Activated T-cell treated with anti-CD3 and anti-CD28 coated beads, Interleukin-2, amount 50 U/mL, for 48 hours (primary cell): ENCODE measurements at regions not wholly inside any gene's neighbourhood (a gene's known extent, or its start where the extent isn't known, plus 50 kb on each side); places are given as distances from the start of the nearest gene placed in this dataset.

Experiments used
- DNase-seq, 2 experiments: peaks; one replicate each; pipeline ENCODE4 v3.0.0-alpha.2; 2020

DNA sequence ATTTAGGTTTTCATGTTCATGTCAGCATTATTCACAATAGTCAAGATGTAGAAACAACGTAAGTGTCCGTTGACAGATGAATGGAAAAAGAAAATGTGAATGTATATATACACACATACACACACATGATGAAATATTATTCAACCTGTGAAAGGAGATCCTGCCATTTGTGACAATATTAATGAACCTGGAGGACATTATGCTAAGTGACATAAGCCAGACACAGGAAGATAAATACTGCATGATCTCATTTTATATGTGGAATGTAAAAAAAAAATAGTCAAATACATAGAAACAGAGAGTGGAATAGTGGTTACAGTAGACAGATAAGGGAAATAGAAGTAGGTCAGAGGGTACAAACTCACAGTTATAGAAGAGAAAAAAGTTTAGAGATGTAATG, 651.1 kb upstream of the MKI67 start:
- no peak for DNase-seq

DNA sequence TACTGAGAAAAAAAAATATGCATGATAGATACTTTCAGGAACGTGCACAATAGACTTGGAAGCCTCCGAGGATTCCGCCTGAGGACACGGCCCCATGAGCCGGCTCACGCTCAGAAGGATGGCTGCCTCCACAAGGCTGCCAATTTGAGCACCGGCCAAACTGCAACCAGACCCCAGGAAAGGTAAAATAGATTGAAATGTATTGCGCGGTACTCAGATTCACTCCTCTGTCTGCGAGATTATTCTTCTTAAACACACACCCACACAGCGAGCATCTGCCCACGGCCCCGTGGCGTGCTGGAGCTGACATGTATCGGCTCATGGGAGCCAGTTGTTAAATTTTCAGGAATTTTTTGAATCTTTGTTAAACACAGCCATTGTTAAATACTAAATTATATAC, 653.2 kb upstream of the MKI67 start:
- no peak for DNase-seq

DNA sequence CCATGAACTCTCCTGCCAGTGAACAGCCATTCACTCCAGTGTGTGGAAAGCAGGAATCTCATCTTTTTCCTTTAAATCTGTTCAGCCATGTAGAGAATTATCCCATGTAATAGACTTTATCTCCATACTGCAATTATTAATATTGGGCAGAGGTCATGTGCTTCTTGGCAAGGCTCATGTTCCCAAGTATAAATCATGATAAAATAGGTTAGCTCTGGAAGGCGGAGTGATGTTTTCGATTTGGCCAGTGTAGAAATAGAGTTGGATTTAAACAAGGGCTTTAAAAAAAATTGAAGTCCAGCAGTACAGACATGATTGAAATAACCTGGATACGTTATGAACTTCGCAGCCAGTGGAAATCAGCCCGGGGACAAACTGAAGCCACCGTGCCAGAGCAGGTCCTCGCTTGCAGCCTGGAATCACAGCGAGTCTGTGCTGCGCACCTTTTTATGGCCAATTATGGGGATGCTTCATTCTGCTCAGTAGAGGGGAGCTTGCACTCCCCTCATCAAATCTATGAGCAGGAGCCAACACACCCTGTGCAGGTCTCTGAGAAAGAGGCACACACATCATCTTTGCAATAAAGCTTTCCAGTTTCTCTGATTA, 654.0 kb upstream of the MKI67 start:
- DNase-seq: no peak

DNA sequence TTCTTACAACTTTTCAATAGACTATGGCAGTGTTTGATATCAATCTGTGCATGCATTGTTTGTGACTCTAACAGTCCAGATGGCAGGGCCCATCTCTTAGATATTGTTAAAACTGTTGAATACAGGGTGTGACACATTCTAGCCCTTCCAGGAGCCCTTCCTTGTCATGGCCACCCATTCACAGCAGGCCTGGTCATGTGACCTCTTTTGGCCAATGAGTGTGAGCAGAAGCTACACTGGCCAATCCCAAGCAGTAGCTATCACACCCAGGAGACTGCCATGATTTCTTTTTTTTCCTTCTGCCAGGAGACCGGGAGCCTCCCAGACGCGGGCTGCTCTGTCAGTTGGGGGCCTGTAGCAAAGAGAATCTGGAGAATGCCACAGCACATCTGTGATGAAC, 655.4 kb upstream of the MKI67 start:
- no peak for DNase-seq

DNA sequence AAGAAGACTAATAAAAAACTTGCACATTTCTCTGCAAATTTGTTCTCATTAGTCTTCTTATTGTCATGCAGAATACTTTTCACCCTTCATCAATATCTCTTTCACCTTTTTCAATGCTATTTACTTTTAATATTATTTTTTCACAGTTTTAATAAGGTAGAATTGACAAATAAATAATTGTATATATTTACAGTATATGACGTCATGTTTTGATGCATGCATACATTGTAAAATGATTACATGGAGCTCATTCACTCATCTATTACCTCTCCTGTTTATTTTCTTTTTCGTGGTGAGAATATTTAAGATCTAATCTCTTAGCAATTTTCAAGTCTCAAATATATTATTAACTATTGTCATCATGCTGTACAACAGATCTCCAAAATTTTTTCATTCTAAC, 658.2 kb upstream of the MKI67 start:
- DNase-seq: no peak

DNA sequence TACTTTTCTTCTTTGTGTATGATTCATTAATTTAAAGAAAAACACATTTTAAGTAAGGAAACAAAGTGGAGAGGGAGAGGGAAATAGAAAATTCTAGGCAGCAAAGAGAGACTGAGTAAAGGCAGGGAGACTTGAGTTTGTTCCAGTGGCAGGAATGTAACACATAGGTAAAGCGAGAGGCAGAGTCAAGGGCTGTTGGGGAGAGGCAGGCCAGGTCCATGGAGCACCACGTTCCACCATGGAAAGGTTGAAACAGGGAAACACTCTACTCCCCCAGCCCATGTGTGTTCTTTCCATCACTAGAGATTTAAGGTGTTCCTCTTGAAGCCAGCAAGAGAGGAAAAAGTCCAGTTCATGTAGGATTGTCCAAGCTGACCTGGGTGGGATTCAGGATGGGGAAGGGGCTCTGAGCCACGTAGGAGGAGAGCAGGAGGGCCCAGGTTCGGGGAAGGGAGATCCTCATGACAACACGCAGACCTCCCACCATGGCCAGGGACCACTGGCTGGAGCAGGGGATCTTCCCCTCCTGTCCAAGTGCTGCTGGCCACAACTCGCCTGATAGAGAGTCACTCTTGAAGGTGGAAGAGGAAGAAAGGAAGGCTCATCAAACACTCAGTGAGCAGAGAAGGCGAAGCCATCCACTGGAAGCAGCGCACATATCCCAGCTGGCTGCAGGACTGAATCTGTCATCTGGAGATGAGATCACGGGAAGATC, 666.4 kb upstream of the MKI67 start:
- DNase-seq: no peak

DNA sequence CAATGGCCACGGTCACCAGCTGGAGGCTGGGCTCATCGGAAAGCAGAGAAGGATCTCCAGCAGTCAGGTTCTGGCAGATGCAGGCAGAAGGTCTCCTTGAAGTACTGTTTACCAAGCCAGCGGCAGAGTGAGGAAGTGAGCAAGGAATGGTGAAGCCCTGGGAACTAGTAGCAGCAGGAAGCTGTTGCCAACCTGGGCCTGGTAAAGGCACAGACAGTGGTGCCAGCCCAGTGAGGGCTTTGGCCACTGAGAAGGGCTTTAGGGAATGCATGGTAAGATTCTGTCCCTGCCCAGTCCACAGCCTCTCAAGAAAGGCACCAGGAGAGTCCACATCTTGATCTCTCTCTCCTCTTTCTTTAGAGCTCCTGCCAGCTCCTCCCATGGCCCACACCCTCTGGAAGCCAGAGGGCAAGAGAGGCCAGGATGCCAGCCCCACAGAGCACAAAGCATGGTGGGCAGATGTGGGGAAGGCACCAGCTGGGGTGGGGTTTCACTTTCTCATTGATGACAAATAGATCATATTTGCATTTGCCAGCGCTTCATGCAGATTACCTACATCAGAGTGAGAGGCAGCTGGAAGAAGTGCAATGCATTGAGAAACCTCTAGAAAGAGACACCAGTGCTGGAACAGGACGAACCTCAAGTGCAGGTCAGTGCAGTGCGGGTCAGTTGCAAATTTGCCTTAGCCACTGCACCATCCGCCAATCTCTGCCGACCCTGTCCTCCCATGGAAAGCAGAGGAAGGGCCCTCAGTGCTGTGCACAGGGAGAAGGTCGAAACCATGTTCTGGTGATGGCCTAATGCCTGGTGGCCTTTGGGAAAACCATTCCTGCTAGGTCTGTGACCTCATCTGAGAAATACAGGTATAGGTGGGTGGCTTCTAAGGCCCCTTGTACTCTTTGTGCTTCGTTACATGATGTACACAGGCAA, 667.8 kb upstream of the MKI67 start:
- no peak for DNase-seq

DNA sequence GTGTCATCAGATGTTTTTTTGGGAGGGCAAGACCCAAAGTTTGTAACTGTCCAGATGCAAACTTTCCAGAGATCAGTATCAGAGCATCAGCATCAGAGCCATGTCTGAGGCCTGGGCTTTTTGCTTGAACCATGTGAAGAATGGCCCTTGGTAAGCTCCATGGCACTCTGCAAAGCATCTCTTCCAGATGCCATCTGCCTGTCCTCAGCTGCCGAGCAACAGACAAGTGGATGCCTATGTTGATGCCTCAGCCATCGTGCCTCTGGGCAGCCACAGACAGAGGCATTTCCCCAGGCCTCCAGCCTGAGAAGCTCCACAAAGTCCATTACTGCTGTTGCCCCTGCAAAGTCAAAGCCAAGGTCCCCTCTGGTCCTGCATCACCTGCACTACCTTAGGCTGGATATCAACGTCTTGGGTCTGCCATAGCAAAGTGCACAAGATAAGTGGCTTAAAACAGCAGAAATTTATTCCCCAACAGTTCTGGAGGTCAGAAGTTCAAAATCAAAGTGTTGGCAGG, 670.2 kb upstream of the MKI67 start:
- no peak for DNase-seq

DNA sequence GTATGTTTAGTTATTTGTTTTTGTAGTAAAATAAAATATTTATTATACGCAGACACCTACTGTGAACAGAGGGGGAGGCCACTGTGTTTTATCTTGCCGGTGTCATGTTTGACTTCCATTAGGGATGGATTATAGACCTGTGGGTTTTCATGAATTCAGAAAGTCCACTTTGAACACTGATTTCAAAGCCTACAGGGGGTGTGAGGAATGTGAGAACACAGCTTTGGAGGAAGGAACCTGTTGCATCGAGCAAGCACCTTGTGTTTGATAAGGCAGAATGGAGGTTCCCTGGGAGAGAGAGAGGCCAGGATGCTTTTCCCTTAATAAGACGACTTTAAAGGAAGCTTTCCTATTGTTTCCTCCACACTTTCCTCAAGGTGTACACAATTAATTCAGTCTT, 665.0 kb upstream of the MGMT start:
- no peak for DNase-seq

DNA sequence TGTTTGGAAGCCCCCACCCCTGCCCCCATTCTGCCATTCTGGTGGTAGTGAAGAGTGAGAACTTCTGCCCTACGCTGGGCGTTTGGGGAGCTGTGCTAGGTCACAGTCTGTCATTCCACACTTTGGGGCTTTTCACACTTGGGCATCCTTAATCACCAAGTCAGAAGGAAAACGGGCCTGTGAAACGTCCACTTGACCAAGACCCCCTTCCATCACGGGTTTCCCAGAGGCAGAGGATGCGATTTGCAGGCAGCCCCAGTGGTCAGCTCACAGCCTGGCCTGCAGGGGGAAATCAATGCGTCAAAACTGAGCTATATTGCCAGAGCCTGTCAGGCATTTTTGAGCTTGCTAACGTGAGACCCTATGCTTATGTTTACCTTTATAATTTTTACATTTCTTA, 663.3 kb upstream of the MGMT start:
- no peak for DNase-seq

DNA sequence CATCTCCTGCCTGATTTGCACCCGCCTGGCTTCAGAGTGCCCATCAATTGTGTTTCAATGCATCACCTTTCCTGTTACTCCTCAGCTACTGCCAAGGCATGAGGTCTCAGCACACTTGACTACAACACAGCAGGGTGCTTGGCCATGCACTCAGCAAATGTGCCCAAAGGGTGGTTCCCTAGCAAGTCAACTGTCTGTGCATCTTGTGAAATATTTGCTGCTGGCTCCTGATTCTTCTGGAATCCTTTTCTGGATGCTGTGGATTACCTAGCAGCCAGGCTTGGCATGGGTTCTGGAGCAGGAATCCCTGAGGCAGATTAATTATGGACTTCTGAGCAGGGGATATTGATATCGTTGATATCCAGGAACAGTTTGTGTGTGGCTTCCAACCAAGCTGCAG, 662.6 kb upstream of the MGMT start:
- DNase-seq: no peak

DNA sequence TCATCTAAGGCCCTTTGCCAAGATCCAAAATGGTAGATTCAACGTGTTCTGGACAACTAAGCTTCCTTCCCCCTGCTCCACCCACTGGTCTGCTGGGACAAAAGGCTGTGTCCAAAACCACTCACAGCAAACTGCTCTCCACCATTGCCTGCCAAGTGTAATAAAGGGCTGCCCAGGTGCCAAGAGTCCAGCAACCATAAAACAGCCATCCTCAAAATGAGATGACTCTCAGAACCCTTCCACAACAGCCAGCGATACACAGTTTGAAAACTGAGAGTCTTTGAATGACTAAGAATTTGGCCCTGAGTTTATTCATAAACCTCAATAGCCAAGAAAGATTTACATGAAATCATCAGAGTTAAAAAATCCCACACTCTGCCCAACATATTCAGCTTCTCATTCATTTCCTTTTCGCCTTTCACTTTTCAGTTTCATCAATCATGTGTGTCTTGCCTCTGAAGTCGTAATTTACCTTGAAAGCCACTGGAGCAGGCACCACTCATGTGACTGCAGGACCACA, 658.1 kb upstream of the MGMT start:
- no peak for DNase-seq

DNA sequence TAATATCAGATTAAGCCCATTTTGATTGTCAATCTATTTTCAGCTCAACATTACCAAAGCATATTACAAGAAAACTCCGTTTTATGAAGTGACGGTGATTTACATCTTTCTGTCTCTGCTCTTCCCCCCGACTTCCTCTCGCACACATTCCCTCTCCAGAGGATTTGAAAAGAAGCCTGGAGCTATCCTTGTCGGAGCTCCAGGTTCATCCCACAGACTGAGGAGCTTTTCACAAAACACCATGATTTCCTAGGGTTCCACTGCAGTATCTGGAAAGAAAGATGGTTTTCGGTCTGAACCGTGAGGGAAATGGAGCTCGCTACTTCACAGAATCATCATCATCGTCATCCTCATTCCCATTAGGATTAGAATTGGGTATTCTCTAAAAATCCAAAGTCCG, 655.5 kb upstream of the MGMT start:
- no peak for DNase-seq

DNA sequence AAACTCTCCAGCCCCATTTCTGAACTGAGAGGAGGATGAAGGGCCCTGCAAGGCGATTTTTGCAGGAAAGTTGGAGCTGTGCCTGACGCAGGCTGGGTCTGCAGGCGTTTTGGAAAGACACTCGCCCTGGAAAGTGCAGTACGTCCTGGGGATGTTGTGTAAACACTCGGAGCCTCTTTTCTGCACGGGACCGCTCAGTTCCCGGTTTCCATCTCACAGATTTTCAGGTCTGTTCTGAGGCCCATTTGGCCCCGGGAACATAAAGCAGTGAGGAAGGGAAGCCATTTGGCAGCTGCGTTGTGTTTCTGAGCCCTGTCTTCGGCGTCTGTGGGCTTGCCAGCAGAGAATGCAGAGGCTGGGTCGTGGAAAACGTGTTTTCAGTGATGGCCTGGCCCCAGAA, 655.0 kb upstream of the MGMT start:
- no peak for DNase-seq

DNA sequence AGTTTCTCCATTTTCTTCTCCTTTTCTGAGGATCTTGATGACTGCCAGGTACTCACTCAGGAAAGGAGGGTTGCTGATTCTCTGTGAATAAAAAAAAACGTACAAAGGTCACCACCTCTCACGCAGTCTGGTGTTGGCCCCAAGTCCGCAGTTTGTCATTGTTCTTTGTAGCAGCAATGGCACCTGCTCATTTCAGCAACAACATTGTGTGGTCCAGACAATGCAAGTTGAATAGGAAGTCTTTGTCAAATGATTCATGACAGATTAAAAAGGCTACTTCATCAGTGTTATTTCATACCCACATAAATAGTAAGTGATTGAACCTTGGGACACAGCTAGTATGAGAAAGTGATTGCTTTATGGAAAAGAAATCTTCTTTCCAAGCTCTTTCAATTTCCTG, 653.5 kb upstream of the MGMT start:
- no peak for DNase-seq

DNA sequence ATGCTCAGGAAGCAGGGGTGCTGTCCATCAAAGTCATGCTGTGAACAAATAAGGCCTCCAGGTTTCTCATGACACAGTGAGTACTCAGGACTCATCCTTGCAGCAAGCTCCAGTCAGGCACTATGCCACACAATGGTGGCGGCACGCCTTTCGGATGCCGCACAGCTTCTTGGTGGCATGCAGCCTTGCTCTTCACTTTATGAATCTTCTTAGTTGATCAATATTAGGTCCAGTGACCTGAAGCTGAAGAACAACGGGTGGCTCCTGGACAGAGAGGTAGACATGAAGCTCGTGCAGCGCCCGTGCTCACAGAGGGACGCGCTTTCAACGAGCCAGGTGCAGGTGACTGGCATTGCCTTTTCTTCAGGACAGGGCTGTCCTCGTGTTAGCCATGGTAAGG, 653.0 kb upstream of the MGMT start:
- no peak for DNase-seq

DNA sequence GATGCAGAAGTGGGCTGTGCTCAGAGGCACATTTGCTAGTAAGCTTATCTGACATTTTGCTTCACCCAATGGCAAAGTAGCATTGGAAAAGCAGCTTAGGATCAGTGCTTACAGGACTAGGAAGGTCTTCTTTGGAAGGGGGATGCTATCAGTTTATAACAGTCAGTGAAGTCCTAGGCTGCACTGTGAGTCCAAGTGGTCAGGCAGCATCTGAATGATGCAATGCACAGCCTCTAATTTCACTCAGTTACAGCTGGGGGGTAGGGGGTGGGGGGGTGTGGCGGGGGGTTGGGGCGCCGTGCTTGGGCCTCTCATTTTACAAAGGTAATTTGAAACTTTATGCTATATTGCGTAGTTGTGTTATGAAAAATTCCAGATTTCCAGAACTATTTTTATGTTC, 652.3 kb upstream of the MGMT start:
- no peak for DNase-seq

DNA sequence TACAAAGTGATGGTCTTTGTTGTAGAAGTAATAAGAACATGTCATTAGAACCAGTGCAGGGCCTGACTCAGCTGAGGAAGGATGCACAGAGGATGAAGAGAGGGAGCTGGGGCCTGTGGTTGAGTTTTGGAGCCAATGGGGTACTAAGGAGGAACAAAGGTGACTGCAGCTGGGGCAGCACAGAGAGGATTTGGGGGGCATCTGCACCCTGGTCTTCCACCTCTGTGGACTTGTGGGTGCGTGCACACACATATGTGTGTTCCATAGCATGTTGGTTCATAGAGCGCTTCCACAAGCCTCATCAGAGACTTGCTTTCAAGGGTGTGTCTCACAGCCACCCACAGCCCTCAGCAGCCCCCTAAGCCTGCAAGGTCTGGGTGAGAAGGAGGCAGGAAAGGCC, 650.3 kb upstream of the MGMT start:
- DNase-seq: no peak

DNA sequence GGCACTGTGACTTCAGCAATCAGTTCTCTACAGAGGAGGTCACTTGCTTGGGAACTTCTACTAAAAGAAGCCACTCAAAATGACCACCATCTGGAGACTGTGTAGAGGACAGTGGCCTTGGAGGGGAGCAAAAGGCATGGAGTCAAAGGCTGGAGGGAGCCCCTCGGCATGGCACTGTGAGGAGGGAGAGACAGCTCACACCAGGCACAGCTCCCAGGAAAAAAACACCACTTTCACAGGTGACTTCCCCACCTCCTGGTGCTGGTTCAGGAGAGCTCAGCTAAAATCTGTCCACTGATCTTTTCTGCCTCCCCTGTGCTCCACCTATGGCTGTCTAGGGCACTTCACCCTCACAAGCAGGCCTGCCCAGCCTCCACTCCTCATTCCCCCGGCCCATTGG, 649.4 kb upstream of the MGMT start:
- DNase-seq: no peak

DNA sequence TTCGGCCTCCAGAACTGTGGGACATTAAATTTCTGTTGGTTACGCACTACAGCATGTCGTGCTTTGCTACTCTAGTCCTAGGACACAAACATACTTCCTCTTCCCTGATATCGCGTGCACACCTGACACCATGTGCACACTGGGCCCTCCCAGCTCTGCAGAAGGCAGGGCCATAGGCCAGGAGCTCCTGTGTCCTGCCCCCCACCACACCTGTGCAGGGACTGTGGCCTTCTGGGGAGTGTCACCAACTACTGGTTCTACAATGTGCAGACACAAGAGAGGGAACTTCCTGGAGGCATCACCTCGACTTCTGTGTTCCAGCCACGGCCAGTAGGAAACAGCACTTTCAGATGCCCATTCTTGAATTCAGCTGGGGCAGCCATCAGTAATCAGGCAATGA, 646.4 kb upstream of the MGMT start:
- DNase-seq: no peak

DNA sequence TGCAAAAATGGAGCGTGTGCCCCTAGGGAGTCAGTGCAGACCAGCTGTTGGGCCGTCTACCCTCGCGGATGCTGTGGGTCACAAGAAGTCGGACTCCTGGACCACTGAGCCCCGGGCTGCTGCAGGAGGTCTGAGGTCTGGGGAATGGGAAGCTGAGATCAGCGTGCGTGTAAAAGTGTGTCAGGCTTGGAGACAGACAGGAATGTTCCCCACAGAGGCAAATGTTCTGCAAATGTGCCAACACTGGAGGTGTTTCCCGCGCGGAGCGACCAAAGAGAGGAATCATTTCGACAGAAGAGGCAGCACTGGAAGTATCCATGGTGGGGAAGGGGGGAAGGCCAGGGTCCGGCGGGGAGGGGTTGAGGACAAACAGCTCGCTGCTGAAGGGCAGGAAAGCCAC, 643.8 kb upstream of the MGMT start:
- DNase-seq: no peak

DNA sequence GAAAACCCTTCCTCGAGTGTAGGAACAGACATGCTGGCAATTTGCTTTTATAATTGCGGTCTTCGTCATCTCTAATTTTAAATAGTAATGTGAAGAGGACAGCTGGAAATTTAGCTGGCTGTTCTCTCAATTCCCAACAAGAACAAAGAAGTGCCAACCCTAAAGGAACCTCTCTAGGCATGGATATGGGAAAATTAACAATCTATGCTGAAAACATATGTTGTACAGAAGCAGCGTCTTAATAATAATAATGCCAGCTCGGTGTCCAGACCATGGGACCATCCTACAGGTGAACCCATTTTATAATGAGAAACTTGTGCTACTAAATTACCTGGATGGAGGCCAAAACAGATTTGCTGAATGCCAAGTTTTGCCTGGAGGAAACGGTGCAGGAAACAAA, 641.4 kb upstream of the MGMT start:
- no peak for DNase-seq

DNA sequence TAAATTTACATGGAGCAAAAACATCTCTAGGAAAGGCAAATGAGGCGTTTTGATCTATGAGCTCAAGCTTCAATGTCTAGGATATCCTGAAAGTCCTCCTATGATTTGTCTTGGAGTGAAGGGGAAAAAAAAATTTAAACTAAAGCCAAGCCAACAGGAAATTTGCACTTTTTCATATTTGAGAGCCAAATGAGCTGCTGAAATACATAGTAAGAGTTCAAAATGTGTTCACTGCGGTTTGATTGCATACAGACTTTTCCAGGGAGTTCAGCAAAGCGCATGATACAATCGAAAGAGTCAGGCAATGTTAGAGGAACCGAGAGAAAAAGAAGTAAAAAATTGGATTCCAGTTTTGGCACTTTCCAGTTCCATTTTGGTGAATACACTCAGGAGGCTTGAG, 633.4 kb upstream of the MGMT start:
- no peak for DNase-seq

DNA sequence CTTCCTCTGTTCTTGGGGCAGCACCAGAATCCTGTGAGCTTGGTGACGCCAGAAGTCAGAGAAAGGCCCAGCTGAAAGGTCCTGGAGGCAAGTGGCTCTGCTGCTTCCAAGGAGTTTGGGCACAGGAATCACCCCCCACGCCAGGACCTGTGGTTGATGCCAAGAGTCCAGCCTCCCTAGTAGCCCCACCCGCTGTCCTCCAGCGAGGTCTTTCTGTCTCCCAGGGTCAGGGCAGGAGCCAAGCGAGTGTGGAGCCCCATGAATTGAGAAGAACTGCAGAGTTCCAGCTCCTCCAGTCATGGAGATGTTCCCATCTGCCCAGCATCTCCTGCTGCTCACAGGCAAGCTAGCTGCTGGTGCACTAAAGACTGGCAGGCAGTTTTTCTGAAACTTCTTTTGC, 631.7 kb upstream of the MGMT start:
- DNase-seq: no peak
